PFSK-1 (cell line): ENCODE measurements at regions not wholly inside any gene's neighbourhood (a gene's known extent, or its start where the extent isn't known, plus 50 kb on each side); places are given as distances from the start of the nearest gene placed in this dataset.

Source experiments
- FOXP2 ChIP-seq: optimal IDR thresholded peaks from 2 replicates; pipeline ENCODE3; 2011; ENCODE audit warnings: borderline replicate concordance, control low read depth, inconsistent platforms; ENCODE audit not compliant: insufficient read depth; ENCODE audit errors: extremely low read length, extremely low read depth
- POLR2AphosphoS5 ChIP-seq: IDR thresholded peaks from 2 replicates; pipeline ENCODE4 v1.6.1; 2012; ENCODE audit warnings: low read depth, mild to moderate bottlenecking, control low read depth, low read length, moderate library complexity
- REST ChIP-seq, 2 experiments: IDR thresholded peaks; 2 replicates each; pipeline versions ENCODE4 v1.6.1 to v1.8.0; 2011 to 2012; ENCODE audit warnings: low read depth in 2 of 2, low read length in 2 of 2, control low read depth in 1 of 2, inconsistent platforms in 1 of 2, mild to moderate bottlenecking in 1 of 2, moderate library complexity in 1 of 2; ENCODE audit not compliant: insufficient read depth in 1 of 2

- TF ChIP-seq REST (IDR thresholded peaks at IDR 0.05; ENCODE audit: insufficient read depth in 1 of 2, low read depth in 2 of 2, low read length in 2 of 2) (no peak), POLR2AphosphoS5 (no peak), FOXP2 (no peak)
Measured at GRCh38 chr1:245074898-245075297, 79.9 kb upstream of the KIF26B start.
